Kidney (tissue), 13 donors: ENCODE measurements at regions not wholly inside any gene's neighbourhood (a gene's known extent, or its start where the extent isn't known, plus 50 kb on each side); places are given as distances from the start of the nearest gene placed in this dataset.

ENCODE experiments used
- DNase-seq, 5 donors: peaks; one replicate each; pipeline ENCODE4 v3.0.0-alpha.2; 2013 to 2020
- FAIRE-seq: peaks from 2 replicates; lab custom pipeline; 2012; peaks lifted over from hg19 to GRCh38; lab: Jason Lieb, UNC
- H3K27ac ChIP-seq, 2 donors: one replicate each; pipeline ENCODE4 v1.7.0; 2013; ENCODE audit warnings: low read depth in 2 of 2, low read length in 2 of 2, inconsistent platforms in 1 of 2
- H3K27me3 ChIP-seq: one replicate; pipeline ENCODE4 v1.7.1; 2013; ENCODE audit warnings: low read length, inconsistent platforms; ENCODE audit not compliant: control insufficient read depth, insufficient read depth
- H3K36me3 ChIP-seq, 3 donors: one replicate each; pipeline versions ENCODE4 v1.7.0 to v1.7.1; 2013; ENCODE audit warnings: low read length in 3 of 3, control low read depth in 1 of 3, inconsistent platforms in 1 of 3; ENCODE audit not compliant: insufficient read depth in 3 of 3, control insufficient read depth in 2 of 3
- H3K4me1 ChIP-seq, 3 donors: one replicate each; pipeline versions ENCODE4 v1.7.0 to v1.7.1; 2013; ENCODE audit warnings: low read length in 3 of 3, inconsistent platforms in 1 of 3, low read depth in 1 of 3; ENCODE audit not compliant: control insufficient read depth in 2 of 3, insufficient read depth in 2 of 3
- H3K4me3 ChIP-seq, 3 donors: one replicate each; pipeline versions ENCODE4 v1.7.0 to v1.8.1; 2013; ENCODE audit warnings: low read length in 3 of 3, control low read depth in 1 of 3, inconsistent platforms in 1 of 3
- H3K9ac ChIP-seq, 3 donors: one replicate each; pipeline versions ENCODE4 v1.7.0 to v1.7.1; 2013; ENCODE audit warnings: low read length in 3 of 3, control low read depth in 1 of 3, inconsistent platforms in 1 of 3
- H3K9me3 ChIP-seq, 3 donors: one replicate each; pipeline versions ENCODE4 v1.7.0 to v1.7.1; 2013; ENCODE audit warnings: low read length in 3 of 3, control low read depth in 1 of 3, inconsistent platforms in 1 of 3; ENCODE audit not compliant: control insufficient read depth in 2 of 3, insufficient read depth in 1 of 3
- CTCF ChIP-seq: IDR thresholded peaks from 3 replicates; pipeline ENCODE4 v1.5.1; 2012; ENCODE audit warnings: mild to moderate bottlenecking, moderate library complexity, borderline replicate concordance; ENCODE audit not compliant: insufficient read depth; ENCODE audit errors: extremely low read depth
- intact Hi-C: fragments of 100-400 bp; cut with DNase I; formaldehyde crosslinking; loops from one replicate; pipeline ENCODE4 v1.11.1; 2022
- donor health status: control.
- donor health status: control.
- donor health status: control.
- donor health status: control.
- donor health status: control.
- donor health status: DM: yes; HTN: yes; CAD: no.
- donor health status: Normal renal cell carcinoma (clear cell type).

GRCh38 chr7:136278057-136278456 lies 300.9 kb upstream of the MTPN start:
- H3K4me3 ChIP-seq, result no peak overlapping the region
- no peaks in the 10 kb centered on the region for H3K27me3 ChIP-seq
- TF ChIP-seq CTCF, result no peak
- H3K4me1 ChIP-seq, result no peaks in the 10 kb centered on the region
- no peak overlapping the region for H3K9ac ChIP-seq
- H3K9me3 ChIP-seq, result no peaks in the 10 kb centered on the region
- DNase-seq (peak in 1 of 5 donors; percentile 2), FAIRE-seq (no peak)
- intact Hi-C loops, result no loop called here
- H3K27ac ChIP-seq, result no peak overlapping the region
- no peaks in the 10 kb centered on the region for H3K36me3 ChIP-seq

DNA sequence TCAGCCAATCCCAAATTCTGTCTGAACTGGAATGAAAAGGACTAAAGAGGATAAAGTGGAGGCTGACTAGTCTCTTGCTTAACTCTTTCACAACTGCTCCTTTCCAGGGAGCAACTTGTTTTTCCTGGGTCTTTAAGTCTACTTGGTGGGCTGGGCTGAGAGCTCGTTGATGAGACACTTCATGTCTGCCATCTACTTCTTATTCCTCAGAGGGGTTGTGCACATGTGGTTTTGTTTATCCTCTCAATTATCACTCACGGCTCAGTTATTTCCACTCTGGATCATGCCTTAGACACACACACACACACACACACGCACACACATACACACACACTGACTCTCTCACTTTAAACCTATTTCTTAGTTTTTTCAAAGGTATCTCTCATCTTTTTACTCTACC lies 298.6 kb upstream of the MTPN start:
- H3K27ac ChIP-seq, result no peak overlapping the region
- H3K36me3 ChIP-seq, result no peaks in the 10 kb centered on the region
- no peak for TF ChIP-seq CTCF
- DNase-seq (no peak), FAIRE-seq (no peak)
- H3K9ac ChIP-seq, result no peak overlapping the region
- no peaks in the 10 kb centered on the region for H3K27me3 ChIP-seq
- H3K9me3 ChIP-seq, result no peaks in the 10 kb centered on the region
- intact Hi-C loops, result no loop called here
- H3K4me1 ChIP-seq, result no peaks in the 10 kb centered on the region
- H3K4me3 ChIP-seq, result no peak overlapping the region

DNA sequence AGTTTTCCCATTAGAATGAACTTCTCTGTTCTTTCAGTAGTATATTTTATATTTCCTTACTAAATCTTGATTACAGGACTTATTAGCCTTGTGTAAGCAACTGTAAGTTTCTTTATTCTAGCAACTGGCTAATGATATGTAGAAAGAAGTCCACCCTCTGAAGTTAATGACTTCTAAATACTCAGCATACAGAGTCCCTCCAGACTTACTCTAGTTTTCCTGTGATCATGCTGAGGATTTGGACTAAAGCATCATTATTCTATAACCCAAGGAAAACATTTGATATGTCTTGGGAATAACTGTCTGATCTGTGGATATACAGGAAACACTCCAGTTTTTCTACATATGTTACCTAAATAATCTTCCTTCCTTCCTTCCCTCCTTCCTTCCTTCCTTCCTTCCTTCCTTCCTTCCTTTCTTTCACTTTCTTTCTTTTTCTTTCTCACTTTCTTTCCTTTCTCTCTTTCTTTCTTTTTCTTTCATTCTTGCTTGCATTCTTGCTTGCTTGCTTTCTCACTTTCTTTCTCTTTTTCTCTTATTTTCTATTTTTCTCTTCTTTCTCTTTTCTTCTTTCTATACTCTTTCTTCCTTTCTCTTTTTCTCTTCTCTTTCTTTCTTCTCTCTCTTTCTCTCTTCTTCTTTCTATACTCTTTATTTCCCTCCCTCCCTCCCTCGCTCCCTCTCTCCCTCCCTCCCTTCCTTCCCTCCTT lies 297.6 kb upstream of the MTPN start:
- no peaks in the 10 kb centered on the region for H3K4me1 ChIP-seq
- no peak for DNase-seq
- intact Hi-C loops, result no loop called here
- no peaks in the 10 kb centered on the region for H3K36me3 ChIP-seq
- no peak for FAIRE-seq
- no peaks in the 10 kb centered on the region for H3K27me3 ChIP-seq
- H3K9ac ChIP-seq, result no peak overlapping the region
- no peak for TF ChIP-seq CTCF
- no peak overlapping the region for H3K4me3 ChIP-seq
- no peaks in the 10 kb centered on the region for H3K9me3 ChIP-seq
- H3K27ac ChIP-seq, result no peak overlapping the region

DNA sequence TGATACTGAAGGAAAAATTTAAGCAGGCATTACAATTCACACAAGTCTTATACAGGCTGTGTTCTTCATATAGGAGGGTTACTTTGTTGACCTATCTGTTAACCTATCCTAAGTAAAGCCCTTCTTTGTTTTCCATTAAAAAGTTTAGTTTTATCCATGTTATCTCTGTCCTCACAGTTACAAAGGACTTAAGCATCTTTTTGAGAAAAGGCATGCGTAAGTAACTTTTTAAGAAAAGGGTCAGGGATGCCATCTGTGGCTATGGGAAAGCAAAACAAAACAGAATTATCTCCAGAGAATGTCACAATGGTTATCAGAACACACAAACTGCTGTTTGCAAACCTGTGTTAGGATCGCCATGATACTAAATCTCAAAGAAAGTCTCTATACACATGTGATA lies 295.8 kb upstream of the MTPN start:
- H3K4me1 ChIP-seq, result no peaks in the 10 kb centered on the region
- intact Hi-C loops, result no loop called here
- no peak overlapping the region for H3K27ac ChIP-seq
- no peak for TF ChIP-seq CTCF
- no peak for FAIRE-seq
- H3K9ac ChIP-seq, result no peak overlapping the region
- H3K27me3 ChIP-seq, result no peaks in the 10 kb centered on the region
- DNase-seq, result no peak
- H3K9me3 ChIP-seq, result no peaks in the 10 kb centered on the region
- H3K36me3 ChIP-seq, result no peaks in the 10 kb centered on the region
- no peak overlapping the region for H3K4me3 ChIP-seq
